NCI-H2081 (cell line): ENCODE measurements at regions not wholly inside any gene's neighbourhood (a gene's known extent, or its start where the extent isn't known, plus 50 kb on each side); places are given as distances from the start of the nearest gene placed in this dataset.

Experiments
- DNase-seq, 2 experiments: peaks; one replicate each; lab custom pipeline; 2025; lab: John Stamatoyannopoulos, UW

GRCh38 chr10:108515821-108516220 is 1351.3 kb upstream of the SORCS1 start:
- DNase-seq, result no peak

DNA sequence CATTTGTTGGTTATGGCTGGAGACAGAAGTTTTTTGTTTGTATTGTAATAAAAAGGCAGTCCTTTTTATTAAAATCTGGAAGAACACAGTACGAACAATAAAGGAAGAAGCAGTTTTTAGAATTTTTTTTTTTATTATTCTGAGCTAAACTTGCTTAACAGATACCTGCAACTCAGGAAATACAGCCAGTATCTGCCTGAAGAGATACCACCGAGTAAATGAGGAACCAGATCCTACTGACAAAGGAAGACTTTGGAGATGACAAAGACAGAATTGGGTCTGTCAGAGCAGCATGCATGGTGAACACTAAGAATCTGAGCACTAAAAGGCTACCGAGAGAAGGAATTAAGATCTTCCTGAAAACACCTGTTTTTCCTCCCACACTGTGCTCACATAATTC is 1335.9 kb upstream of the SORCS1 start:
- no peak for DNase-seq

GRCh38 chr10:108496106-108496505 is 1331.6 kb upstream of the SORCS1 start:
- DNase-seq, result no peak

GRCh38 chr10:108490944-108491343 is 1326.4 kb upstream of the SORCS1 start:
- DNase-seq, result no peak

GRCh38 chr10:108471420-108471819 is 1306.9 kb upstream of the SORCS1 start:
- DNase-seq, result no peak

DNA sequence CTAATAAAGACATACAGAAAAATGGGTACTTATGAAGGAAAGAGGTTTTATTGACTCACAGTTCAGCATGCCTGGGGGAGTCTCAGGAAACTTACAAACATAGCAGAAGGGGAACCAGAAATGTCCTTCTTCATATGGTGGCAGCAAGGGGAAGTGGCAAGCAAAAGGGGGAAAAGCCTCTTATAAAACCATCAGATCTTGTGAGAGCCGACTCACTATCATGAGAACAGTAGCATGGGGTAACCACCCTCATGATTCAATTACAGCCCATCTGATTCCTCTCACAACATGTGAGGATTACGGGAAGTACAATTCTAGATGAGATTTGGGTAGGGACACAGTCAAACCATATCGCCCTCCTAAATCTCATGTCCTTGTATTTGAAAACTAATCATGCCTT is 1305.4 kb upstream of the SORCS1 start:
- DNase-seq, result no peak

DNA sequence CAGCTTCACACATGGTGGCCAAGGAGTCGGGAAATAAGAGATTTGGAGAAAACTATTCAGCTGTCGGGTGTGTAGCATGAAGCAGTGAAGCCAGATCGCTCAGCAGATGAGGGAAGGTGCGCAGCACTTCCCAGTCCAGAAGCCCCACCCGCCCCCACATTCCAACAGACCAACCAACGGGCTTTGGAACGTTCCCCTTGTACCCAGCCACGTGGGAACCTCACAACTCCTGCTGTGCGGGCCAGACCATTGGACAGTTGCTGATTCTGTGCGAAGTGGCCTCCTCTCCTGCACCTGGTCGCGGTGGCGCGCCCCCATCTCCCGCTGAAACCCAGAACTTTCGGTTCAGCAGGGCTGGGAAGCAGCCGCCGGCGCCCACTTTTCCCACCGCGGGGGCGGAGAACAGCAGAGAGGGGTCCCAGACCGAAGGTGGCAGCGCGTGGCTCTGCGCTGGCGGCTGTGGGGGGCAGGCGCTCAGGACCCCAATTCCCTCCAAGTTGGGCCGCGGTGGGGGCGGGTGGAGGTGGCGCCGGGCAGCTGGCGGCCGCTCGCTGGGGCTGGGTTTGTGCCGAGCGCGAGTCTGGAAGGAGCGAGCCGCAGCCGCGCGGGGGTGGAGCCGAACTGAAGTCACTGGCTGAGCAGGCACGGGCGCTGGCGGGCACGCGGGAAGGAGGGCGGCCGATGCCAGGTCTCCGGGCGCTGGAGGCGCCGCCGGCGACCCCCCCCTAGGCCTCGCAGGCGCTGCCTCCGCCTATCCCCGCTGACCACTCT is 1301.5 kb upstream of the SORCS1 start:
- no peak for DNase-seq

DNA sequence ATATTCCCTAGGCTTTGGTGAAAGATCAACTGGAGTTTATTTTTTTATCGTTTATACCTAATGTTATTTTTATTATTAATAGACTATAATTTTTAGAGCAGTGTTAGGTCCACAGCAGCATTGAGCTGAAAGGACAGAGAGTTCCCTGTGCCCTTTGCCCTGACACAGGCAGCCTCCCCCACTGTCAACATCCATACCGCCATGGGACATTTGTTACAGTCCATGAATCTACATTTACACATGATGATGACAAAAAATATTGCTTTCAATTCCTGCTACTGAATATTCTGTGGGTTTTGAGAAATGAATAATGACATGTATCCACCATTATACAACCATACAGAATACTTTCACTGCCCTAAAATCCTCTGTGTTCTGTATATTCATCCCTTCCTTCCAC is 1297.5 kb upstream of the SORCS1 start:
- no peak for DNase-seq

DNA sequence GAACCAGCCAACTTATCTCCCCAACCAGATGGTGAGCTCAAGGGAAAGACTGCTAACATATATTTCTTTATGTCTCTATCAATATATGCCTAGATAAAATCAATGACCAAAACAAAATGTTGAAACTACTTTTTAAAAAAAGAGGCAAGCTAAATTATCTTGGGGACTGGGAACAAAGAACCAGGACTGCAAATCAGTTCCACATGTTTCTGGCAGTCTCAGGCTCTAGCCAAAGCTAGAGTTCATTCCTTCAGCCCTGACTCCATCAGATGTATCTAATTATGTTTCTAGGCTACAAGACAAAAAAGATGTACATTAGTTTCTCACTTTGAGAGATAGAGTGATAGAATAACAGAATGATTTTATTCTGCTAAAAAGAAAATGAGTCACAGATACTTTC is 1290.3 kb upstream of the SORCS1 start:
- no peak for DNase-seq

DNA sequence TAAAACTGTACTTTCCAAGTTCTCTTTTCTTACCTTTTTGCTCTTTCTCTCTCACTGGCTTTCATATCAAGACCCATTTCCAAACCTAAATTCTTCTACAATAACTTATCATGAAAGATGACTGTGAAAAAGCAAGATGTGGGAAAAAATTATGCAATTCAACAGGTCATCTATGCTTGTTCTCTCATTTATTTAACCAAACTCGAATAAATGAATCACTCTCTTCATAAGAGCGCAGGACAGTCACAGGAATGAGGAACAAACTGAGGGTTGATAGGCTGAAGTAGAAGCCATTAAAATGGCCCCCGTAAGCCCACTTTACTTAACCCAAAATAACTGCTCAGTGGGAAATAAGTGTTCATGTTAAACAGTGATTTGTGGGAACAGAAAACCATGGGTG is 1289.7 kb upstream of the SORCS1 start:
- no peak for DNase-seq

- no peak for DNase-seq
Measured at GRCh38 chr10:108453166-108453565, 1288.7 kb upstream of the SORCS1 start.

GRCh38 chr10:108452533-108452932 is 1288.0 kb upstream of the SORCS1 start:
- no peak for DNase-seq

- DNase-seq, result no peak
Measured at GRCh38 chr10:108450280-108450679, 1285.8 kb upstream of the SORCS1 start.

GRCh38 chr10:108445746-108446145 is 1281.2 kb upstream of the SORCS1 start:
- no peak for DNase-seq

- no peak for DNase-seq
Measured at GRCh38 chr10:108443636-108444035, 1279.1 kb upstream of the SORCS1 start.

- no peak for DNase-seq
Measured at GRCh38 chr10:108439397-108439796, 1274.9 kb upstream of the SORCS1 start.

- no peak for DNase-seq
Measured at GRCh38 chr10:108436096-108436495, 1271.6 kb upstream of the SORCS1 start.

- no peak for DNase-seq
Measured at GRCh38 chr10:108434559-108435252, 1270.2 kb upstream of the SORCS1 start.

DNA sequence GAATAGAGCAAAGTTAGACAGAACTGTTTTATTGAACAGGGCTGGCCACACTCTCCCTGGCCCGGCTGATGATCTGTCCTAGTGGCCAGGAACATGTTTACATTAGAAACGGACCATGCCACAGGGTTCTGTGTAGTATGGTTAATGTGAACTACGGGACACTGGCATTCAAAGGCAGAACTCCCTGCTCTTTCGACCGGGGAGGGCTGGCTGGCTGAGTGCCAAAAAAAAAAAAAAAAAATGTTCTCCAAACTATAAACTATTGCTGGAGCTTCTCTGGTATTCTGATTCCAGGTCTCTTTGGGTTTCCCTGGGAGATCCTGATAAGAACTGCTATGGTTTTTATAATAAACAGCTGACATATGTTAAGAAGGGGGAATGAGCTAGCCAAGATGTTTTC is 1262.6 kb upstream of the SORCS1 start:
- no peak for DNase-seq

DNA sequence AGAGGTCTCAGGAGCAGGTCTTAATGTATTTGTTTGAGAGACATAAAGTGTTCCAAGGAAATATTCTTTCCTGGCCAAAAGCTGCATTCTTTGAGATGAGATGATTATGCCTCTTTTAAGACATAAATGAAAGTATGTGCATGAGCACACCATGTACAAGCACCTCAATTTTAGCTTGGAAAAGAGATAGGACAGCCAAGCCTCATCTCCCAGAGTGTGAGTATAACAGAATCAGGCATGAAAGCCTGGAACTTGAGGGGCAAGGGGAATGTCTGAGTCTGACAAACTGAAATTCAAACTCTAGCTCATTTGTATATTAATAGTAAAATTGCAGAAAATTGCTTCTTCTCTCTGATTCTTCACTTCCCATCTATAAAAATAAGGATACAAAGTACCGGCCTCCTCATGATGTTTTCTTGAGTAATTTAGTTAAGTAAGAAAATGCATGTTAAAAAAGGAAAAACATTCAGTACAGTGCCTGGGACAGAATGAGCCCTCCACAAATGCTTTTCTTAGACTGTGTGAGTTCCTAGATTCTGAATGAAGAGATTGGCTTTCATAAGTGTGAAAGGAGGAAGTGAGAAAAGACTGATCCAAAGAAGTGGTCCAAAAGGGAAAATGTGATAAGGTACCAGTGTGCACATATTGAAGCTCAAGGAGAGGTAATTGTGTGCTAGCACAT is 1260.9 kb upstream of the SORCS1 start:
- DNase-seq, result no peak

- DNase-seq, result no peak
Measured at GRCh38 chr10:108424656-108425055, 1260.2 kb upstream of the SORCS1 start.

GRCh38 chr10:108422286-108422685 is 1257.8 kb upstream of the SORCS1 start:
- DNase-seq, result no peak

DNA sequence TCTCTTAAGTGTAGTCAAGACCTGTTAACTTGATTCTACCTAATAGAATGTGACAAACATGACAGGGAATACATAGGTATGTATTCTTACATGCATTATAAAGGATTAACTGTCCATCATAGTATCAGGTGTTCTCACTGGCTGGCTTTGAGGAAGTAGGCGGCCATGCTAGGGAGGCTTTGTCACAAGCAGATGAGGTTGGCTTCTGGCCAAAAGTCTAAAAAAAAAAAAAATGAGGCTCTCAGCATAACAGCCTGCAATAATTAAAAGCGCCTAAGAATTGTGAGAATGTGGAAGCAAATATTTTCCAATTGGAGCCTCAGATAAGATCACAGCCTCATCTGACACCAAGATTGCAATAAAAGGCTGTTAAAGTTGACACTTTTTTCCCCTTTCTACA is 1256.8 kb upstream of the SORCS1 start:
- DNase-seq, result no peak
